GM12878 (cell line): ENCODE measurements at regions not wholly inside any gene's neighbourhood (a gene's known extent, or its start where the extent isn't known, plus 50 kb on each side); places are given as distances from the start of the nearest gene placed in this dataset.

Experiments used
- ATAC-seq: fragments of 200-7000 bp; cut with Tn5 transposase; 3 replicates; pipeline ENCODE4 v1.9.1; 2020; ENCODE audit warnings: mild to moderate bottlenecking, moderate library complexity
- BruUV-seq: library from RNA; stranded (reverse); fragments of 400-500 nt; replicated peaks from 2 replicates; lab custom pipeline; 2021; lab: Mats Ljungman, UMichigan
- CTCF ChIA-PET: fragments of 300-600 bp; sonication (Branson Sonifier 250); formaldehyde crosslinking; extraction: SDS; loops from one replicate; lab custom pipeline; 2021; ENCODE audit warnings: inconsistent platforms; lab: Yijun Ruan, JAX
- POLR2A ChIA-PET: fragments of 350-600 bp; formaldehyde crosslinking; extraction: SDS; loops from one replicate; lab custom pipeline; 2021; ENCODE audit warnings: inconsistent platforms; lab: Charles Lee
- RAD21 ChIA-PET: fragments of 300-600 bp; sonication (Branson Sonifier 250); formaldehyde crosslinking; loops from one replicate; lab custom pipeline; 2023; ENCODE audit warnings: antibody characterized with exemption; ENCODE audit not compliant: unreplicated experiment; lab: Charles Lee
- SMC1A ChIA-PET: fragments of 300-600 bp; sonication (Branson Sonifier 250); formaldehyde crosslinking; loops from one replicate; lab custom pipeline; 2023; ENCODE audit not compliant: unreplicated experiment, uncharacterized antibody; lab: Charles Lee
- DNase-seq: peaks from one replicate; pipeline ENCODE4 v3.0.0-alpha.2; 2011; ENCODE audit warnings: low read depth, low spot score
- FAIRE-seq: peaks from 3 replicates; lab custom pipeline; 2011; peaks lifted over from hg19 to GRCh38; lab: Jason Lieb, UNC
- H2AFZ ChIP-seq: 2 replicates; pipeline ENCODE4 v1.6.0; 2011; ENCODE audit warnings: low read depth, low read length, control low read depth; ENCODE audit not compliant: control insufficient read depth
- H3K27ac ChIP-seq: 2 replicates; pipeline ENCODE4 v1.5.1; 2011; ENCODE audit warnings: control low read depth; ENCODE audit not compliant: control insufficient read depth, insufficient read depth
- H3K27me3 ChIP-seq, 2 experiments: replicated peaks in 1 of 2; 2 replicates each; pipeline versions ENCODE4 v1.6.0 to v1.6.1; 2011; ENCODE audit warnings: low read length in 1 of 2; ENCODE audit not compliant: control insufficient read depth in 2 of 2, insufficient read depth in 2 of 2
- H3K36me3 ChIP-seq, 2 experiments: 2 replicates each; pipeline ENCODE4 v1.5.1; 2011; ENCODE audit warnings: low read length in 1 of 2; ENCODE audit not compliant: control insufficient read depth in 2 of 2, insufficient read depth in 2 of 2
- H3K4me1 ChIP-seq: 2 replicates; pipeline ENCODE4 v1.6.1; 2011; ENCODE audit warnings: mild to moderate bottlenecking, low read length, moderate library complexity, mixed read lengths; ENCODE audit not compliant: control insufficient read depth, insufficient read depth
- H3K4me2 ChIP-seq: 2 replicates; pipeline ENCODE4 v1.6.0; 2011; ENCODE audit warnings: control low read depth; ENCODE audit not compliant: control insufficient read depth, insufficient read depth
- H3K4me3 ChIP-seq: fragments of 200-600 bp; sonication (generic); 2 replicates; pipeline ENCODE4 v1.5.1; 2016
- H3K79me2 ChIP-seq: 2 replicates; pipeline ENCODE4 v1.6.0; 2011; ENCODE audit warnings: low read length; ENCODE audit not compliant: control insufficient read depth, insufficient read depth
- H3K9ac ChIP-seq: 2 replicates; pipeline ENCODE4 v1.8.0; 2011; ENCODE audit warnings: low read length, control low read depth, mixed read lengths; ENCODE audit not compliant: control insufficient read depth, insufficient read depth
- H3K9me3 ChIP-seq: replicated peaks from 3 replicates; pipeline ENCODE4 v1.5.1; 2011; ENCODE audit warnings: mild to moderate bottlenecking, low read length; ENCODE audit not compliant: control insufficient read depth, insufficient read depth
- H4K20me1 ChIP-seq: 2 replicates; pipeline ENCODE4 v1.6.0; 2011; ENCODE audit not compliant: control insufficient read depth, insufficient read depth
- BHLHE40 ChIP-seq, 2 experiments: fragments of 450-650 bp in 1 of 2; IDR thresholded peaks; 2 replicates each; pipeline ENCODE4 v1.6.1; 2011 to 2017; ENCODE audit warnings: low read depth in 2 of 2, borderline replicate concordance in 1 of 2, improper control_type of control experiment in 1 of 2, low read length in 1 of 2, mild to moderate bottlenecking in 1 of 2
- CBFB ChIP-seq: IDR thresholded peaks from 2 replicates; pipeline ENCODE4 v1.6.1; 2016; ENCODE audit warnings: antibody characterized with exemption, low read depth
- CEBPB ChIP-seq, 2 experiments: fragments of 150-350 bp in 1 of 2; IDR thresholded peaks; 2 replicates each; pipeline ENCODE4 v1.6.1; 2012 to 2014; ENCODE audit warnings: low read depth in 2 of 2, low read length in 2 of 2, borderline replicate concordance in 1 of 2, inconsistent platforms in 1 of 2
- CUX1 ChIP-seq: IDR thresholded peaks from 2 replicates; pipeline ENCODE4 v1.6.1; 2012; ENCODE audit warnings: improper control_type of control experiment, low read depth, low read length; ENCODE audit not compliant: insufficient replicate concordance
- EGR1 ChIP-seq, 2 experiments: IDR thresholded peaks; 1 replicate in 1 of 2; 2 replicates in 1 of 2; pipeline ENCODE4 v1.6.1; 2011 to 2012; ENCODE audit warnings: low read depth in 2 of 2, low read length in 2 of 2, borderline replicate concordance in 1 of 2, mild to moderate bottlenecking in 1 of 2, moderate library complexity in 1 of 2
- FOXK2 ChIP-seq: fragments of 450-650 bp; IDR thresholded peaks from 2 replicates; pipeline ENCODE4 v1.6.1; 2017; ENCODE audit warnings: mild to moderate bottlenecking, moderate library complexity
- HDGF ChIP-seq: fragments of 450-650 bp; IDR thresholded peaks from 2 replicates; pipeline ENCODE4 v1.6.1; 2016; ENCODE audit warnings: antibody characterized with exemption
- IKZF1 ChIP-seq: fragments of 450-650 bp; conservative IDR thresholded peaks from 2 replicates; pipeline ENCODE4 v1.6.1; 2017; ENCODE audit warnings: antibody characterized with exemption, mild to moderate bottlenecking
- JUND ChIP-seq: IDR thresholded peaks from 2 replicates; pipeline ENCODE4 v1.6.1; 2012; ENCODE audit warnings: low read depth, mild to moderate bottlenecking, low read length, improper control_type of control experiment, moderate library complexity
- KAT2A ChIP-seq: conservative IDR thresholded peaks from 2 replicates; pipeline ENCODE4 v1.6.1; 2011; ENCODE audit warnings: low read depth, low read length; ENCODE audit not compliant: control insufficient read depth
- MLLT1 ChIP-seq: fragments of 450-650 bp; IDR thresholded peaks from 2 replicates; pipeline ENCODE4 v1.6.1; 2016; ENCODE audit warnings: mild to moderate bottlenecking
- MXI1 ChIP-seq: fragments of 150-350 bp; IDR thresholded peaks from 2 replicates; pipeline ENCODE4 v1.6.1; 2011; ENCODE audit warnings: low read depth, mild to moderate bottlenecking, inconsistent platforms, low read length, improper control_type of control experiment
- NR2C1 ChIP-seq: fragments of 450-650 bp; IDR thresholded peaks from 2 replicates; pipeline ENCODE4 v1.6.1; 2017; ENCODE audit warnings: antibody characterized with exemption, mild to moderate bottlenecking, moderate library complexity
- PKNOX1 ChIP-seq: fragments of 450-650 bp; IDR thresholded peaks from 2 replicates; pipeline ENCODE4 v1.6.1; 2016; ENCODE audit warnings: mild to moderate bottlenecking
- POLR2AphosphoS5 ChIP-seq: IDR thresholded peaks from 2 replicates; pipeline ENCODE4 v1.6.1; 2011; ENCODE audit warnings: mild to moderate bottlenecking, low read length, inconsistent platforms
- RBBP5 ChIP-seq: fragments of 200-600 bp; sonication (generic); conservative IDR thresholded peaks from 2 replicates; pipeline ENCODE4 v1.6.1; 2016
- RFX5 ChIP-seq: IDR thresholded peaks from 2 replicates; pipeline ENCODE4 v1.6.1; 2011; ENCODE audit warnings: low read depth, low read length, improper control_type of control experiment
- SREBF2 ChIP-seq: IDR thresholded peaks from 2 replicates; pipeline ENCODE4 v1.6.1; 2012; ENCODE audit warnings: mild to moderate bottlenecking, low read length
- ZZZ3 ChIP-seq: IDR thresholded peaks from 2 replicates; pipeline ENCODE4 v1.6.1; 2011; ENCODE audit warnings: low read depth; ENCODE audit not compliant: control insufficient read depth, insufficient read length
- WGBS: methylation state at CpG from one replicate; pipeline ENCODE4 v1.1.6; 2016; ENCODE audit warnings: low lambda C conversion rate; ENCODE audit not compliant: insufficient replicate concordance, insufficient coverage; ENCODE audit errors: missing lambda C conversion rate; 5-methylcytosine and 5-hydroxymethylcytosine counted together
- in situ Hi-C: fragments of 300-500 bp; cut with MboI; formaldehyde crosslinking; loops from 9 replicates; pipeline ENCODE4 v1.14.3; 2018; ENCODE audit warnings: mixed read lengths
- intact Hi-C: fragments of 100-400 bp; cut with micrococcal nuclease; formaldehyde crosslinking; loops from one replicate; pipeline ENCODE4 v1.14.2; 2022; ENCODE audit not compliant: unreplicated experiment

- CTCF ChIA-PET, result no interaction called here
- Histone ChIP-seq H3K79me2 (no peaks in the 10 kb centered on the region), H3K4me1 (no peaks in the 10 kb centered on the region), H3K36me3 (no peaks in the 10 kb centered on the region), H3K4me3 (no peak overlapping the region), H4K20me1 (no peaks in the 10 kb centered on the region), H3K27ac (no peak overlapping the region), H3K4me2 (no peak overlapping the region), H3K9me3 (no peaks in the 10 kb centered on the region; the same call in 2 of the 3 replicates), H3K9ac (no peak overlapping the region), H2AFZ (no peak overlapping the region), H3K27me3 (no peaks in the 10 kb centered on the region)
- FAIRE-seq (no peak), DNase-seq (no peak), ATAC-seq (no peak)
- in situ Hi-C loops, result no loop called here
- RAD21 ChIA-PET, result no interaction called here
- no TSS peak for BruUV-seq
- 0% methylated on average over 1 of the region's 1 CpG for WGBS
- intact Hi-C loops, result no loop called here
- POLR2A ChIA-PET, result no interaction called here
- SMC1A ChIA-PET, result no interaction called here
- no peak for TF ChIP-seq PKNOX1
- TF ChIP-seq HDGF, result no peak
- TF ChIP-seq BHLHE40 (IDR thresholded peaks at IDR 0.05; ENCODE audit: borderline replicate concordance in 1 of 2, low read depth in 2 of 2, low read length in 1 of 2), result no peak
- no peak for TF ChIP-seq CUX1
- TF ChIP-seq FOXK2, result no peak
- TF ChIP-seq ZZZ3, result no peak
- no peak for TF ChIP-seq MXI1
- TF ChIP-seq CEBPB (IDR thresholded peaks at IDR 0.05; ENCODE audit: borderline replicate concordance in 1 of 2, low read depth in 2 of 2, low read length in 2 of 2), result no peak
- no peak for TF ChIP-seq RBBP5
- no peak for TF ChIP-seq CBFB
- TF ChIP-seq POLR2AphosphoS5, result no peak
- no peak for TF ChIP-seq MLLT1
- no peak for TF ChIP-seq KAT2A
- TF ChIP-seq NR2C1, result no peak
- TF ChIP-seq RFX5, result no peak
- no peak for TF ChIP-seq IKZF1
- no peak for TF ChIP-seq SREBF2
- no peak for TF ChIP-seq EGR1 (IDR thresholded peaks at IDR 0.05; ENCODE audit: borderline replicate concordance in 1 of 2, low read depth in 2 of 2, low read length in 2 of 2)
- no peak for TF ChIP-seq JUND
Measured at GRCh38 chr5:33043343-33043997, 332.3 kb downstream of the NPR3 start.
